K562 (cell line): ENCODE measurements at regions not wholly inside any gene's neighbourhood (a gene's known extent, or its start where the extent isn't known, plus 50 kb on each side); places are given as distances from the start of the nearest gene placed in this dataset.

Experiments used
- CTCF ChIP-seq, 3 experiments: IDR thresholded peaks in 2 of 3; conservative IDR thresholded peaks in 1 of 3; 2 replicates each; pipeline ENCODE4 v1.5.1; 2011 to 2012; ENCODE audit warnings: low read length in 3 of 3, mild to moderate bottlenecking in 3 of 3, control low read depth in 2 of 3, improper control_type of control experiment in 1 of 3, inconsistent platforms in 1 of 3, low read depth in 1 of 3, mixed read lengths in 1 of 3, moderate library complexity in 1 of 3; ENCODE audit not compliant: insufficient read depth in 2 of 3
- E2F8 ChIP-seq: fragments of 450-650 bp; IDR thresholded peaks from 2 replicates; pipeline ENCODE4 v1.7.1; 2018; ENCODE audit warnings: mild to moderate bottlenecking, low read depth; ENCODE audit not compliant: partially characterized antibody
- GABPA ChIP-seq: fragments of 200-800 bp; sonication (Bioruptor generic); conservative IDR thresholded peaks from 2 replicates; pipeline ENCODE4 v1.6.1; 2016; ENCODE audit warnings: low read depth, missing genetic modification characterization, missing compliant biosample characterization
- HNRNPK ChIP-seq: fragments of 200-400 bp; formaldehyde crosslinking; IDR thresholded peaks from one replicate; pipeline ENCODE4 v1.6.1; 2018; ENCODE audit warnings: mild to moderate bottlenecking, low read depth, low read length; ENCODE audit not compliant: poor library complexity, severe bottlenecking
- MYNN ChIP-seq, 2 experiments: sonication (generic); formaldehyde crosslinking in 1 of 2; IDR thresholded peaks; 2 replicates each; pipeline versions ENCODE4 v1.5.0 to v1.6.1; 2016 to 2020; ENCODE audit warnings: antibody characterized with exemption in 1 of 2, missing genetic modification reagents in 1 of 2
- POLR2A ChIP-seq: fragments of 450-650 bp; conservative IDR thresholded peaks from 2 replicates; pipeline ENCODE4 v1.6.1; 2016
- POLR2AphosphoS2 ChIP-seq: IDR thresholded peaks from 2 replicates; pipeline ENCODE4 v1.6.1; 2012; ENCODE audit warnings: low read length, improper control_type of control experiment
- POLR3G ChIP-seq: IDR thresholded peaks from 2 replicates; pipeline ENCODE4 v1.6.1; 2011; ENCODE audit not compliant: insufficient read length, insufficient replicate concordance; ENCODE audit errors: extremely low read depth
- RNF2 ChIP-seq: sonication (generic); IDR thresholded peaks from 2 replicates; pipeline ENCODE4 v1.6.1; 2016
- SIN3A ChIP-seq, 2 experiments: fragments of 150-350 bp in 1 of 2; IDR thresholded peaks; 2 replicates each; pipeline ENCODE4 v1.6.1; 2011 to 2016; ENCODE audit warnings: borderline replicate concordance in 2 of 2, low read depth in 2 of 2, low read length in 2 of 2, mild to moderate bottlenecking in 2 of 2, moderate library complexity in 2 of 2; ENCODE audit not compliant: control insufficient read depth in 1 of 2
- SMC3 ChIP-seq: conservative IDR thresholded peaks from 2 replicates; pipeline ENCODE4 v1.6.1; 2011; ENCODE audit warnings: low read depth, low read length, improper control_type of control experiment; ENCODE audit not compliant: insufficient read depth
- TCF7L2 ChIP-seq: fragments of 150-350 bp; IDR thresholded peaks from 2 replicates; pipeline ENCODE4 v1.6.1; 2016; ENCODE audit warnings: low read depth, mild to moderate bottlenecking, low read length, moderate library complexity
- ZNF395 ChIP-seq: fragments of 200-800 bp; sonication (Bioruptor generic); IDR thresholded peaks from 2 replicates; pipeline ENCODE4 v1.6.1; 2017; ENCODE audit warnings: missing genetic modification characterization, missing compliant biosample characterization

- TF ChIP-seq SIN3A (IDR thresholded peaks at IDR 0.05; ENCODE audit: borderline replicate concordance in 2 of 2, control insufficient read depth in 1 of 2, low read depth in 2 of 2, low read length in 2 of 2) (no peak), GABPA (tag) (no peak), POLR2A (no peak), POLR3G (no peak), RNF2 (no peak), ZNF395 (CRISPR knock-in tag) (no peak), TCF7L2 (no peak), E2F8 (no peak), MYNN (IDR thresholded peaks at IDR 0.05) (no peak), MYNN (CRISPR knock-in tag; IDR thresholded peaks at IDR 0.05) (no peak), SMC3 (no peak), POLR2AphosphoS2 (no peak), CTCF (IDR thresholded peaks at IDR 0.05 in 2 of 3, conservative IDR thresholded peaks at IDR 0.05 in 1 of 3; ENCODE audit: insufficient read depth in 2 of 3, low read depth in 1 of 3, low read length in 3 of 3) (no peak), HNRNPK (no peak)
Measured at GRCh38 chr1:177650947-177651346, 318.9 kb downstream of the SEC16B start.
